DND-41 (cell line): ENCODE measurements at regions not wholly inside any gene's neighbourhood (a gene's known extent, or its start where the extent isn't known, plus 50 kb on each side); places are given as distances from the start of the nearest gene placed in this dataset.

Experiments
- ATAC-seq: fragments of 200-7000 bp; cut with Tn5 transposase; 3 replicates; pipeline ENCODE4 v1.9.1; 2021; ENCODE audit warnings: low read depth; ENCODE audit not compliant: insufficient read depth
- DNase-seq: peaks from one replicate; pipeline ENCODE4 v3.0.0-alpha.2; 2020
- H2AFZ ChIP-seq: 2 replicates; pipeline ENCODE4 v1.6.0; 2012; ENCODE audit warnings: low read depth, low read length
- H3K27ac ChIP-seq: 2 replicates; pipeline ENCODE4 v1.5.1; 2012; ENCODE audit warnings: low read length, inconsistent platforms
- H3K27me3 ChIP-seq: fragments of 200-600 bp; sonication (generic); 2 replicates; pipeline ENCODE4 v1.6.0; 2012; ENCODE audit warnings: low read length, mild to moderate bottlenecking, inconsistent platforms; ENCODE audit not compliant: insufficient read depth, poor library complexity
- H3K36me3 ChIP-seq: 2 replicates; pipeline ENCODE4 v1.5.1; 2012; ENCODE audit warnings: low read length, inconsistent platforms; ENCODE audit not compliant: insufficient read depth
- H3K4me1 ChIP-seq: 2 replicates; pipeline ENCODE4 v1.5.1; 2012; ENCODE audit warnings: mild to moderate bottlenecking, low read length; ENCODE audit not compliant: insufficient read depth
- H3K4me2 ChIP-seq: 2 replicates; pipeline ENCODE4 v1.6.0; 2012; ENCODE audit warnings: mild to moderate bottlenecking, moderate library complexity, low read length, inconsistent platforms; ENCODE audit not compliant: insufficient read depth
- H3K4me3 ChIP-seq, 2 experiments: fragments of 200-600 bp in 1 of 2; shearing (Covaris generic) in 1 of 2; 2 replicates each; pipeline ENCODE4 v1.5.1; 2012 to 2016; ENCODE audit warnings: inconsistent platforms in 2 of 2, low read length in 2 of 2, mild to moderate bottlenecking in 2 of 2, low read depth in 1 of 2, moderate library complexity in 1 of 2
- H3K79me2 ChIP-seq: 2 replicates; pipeline ENCODE4 v1.6.0; 2012; ENCODE audit warnings: low read length, inconsistent platforms; ENCODE audit not compliant: insufficient read depth
- H3K9ac ChIP-seq: 2 replicates; pipeline ENCODE4 v1.6.0; 2012; ENCODE audit warnings: low read depth, mild to moderate bottlenecking, inconsistent platforms, low read length, moderate library complexity
- H3K9me3 ChIP-seq: 2 replicates; pipeline ENCODE4 v1.5.1; 2012; ENCODE audit warnings: low read length, moderate library complexity, mild to moderate bottlenecking, inconsistent platforms; ENCODE audit not compliant: insufficient read depth, severe bottlenecking
- H4K20me1 ChIP-seq: 2 replicates; pipeline ENCODE4 v1.6.0; 2012; ENCODE audit warnings: low read length; ENCODE audit not compliant: insufficient read depth
- EZH2 ChIP-seq: IDR thresholded peaks from 3 replicates; pipeline ENCODE4 v1.6.1; 2012; ENCODE audit warnings: borderline replicate concordance, low read depth, mild to moderate bottlenecking, moderate library complexity, low read length, inconsistent platforms; ENCODE audit not compliant: severe bottlenecking
- TF ChIP-seq, protein P1 (sequence below): IDR thresholded peaks from 2 replicates; pipeline ENCODE4 v1.5.1; 2012; ENCODE audit warnings: borderline replicate concordance, low read length, moderate library complexity, mild to moderate bottlenecking; ENCODE audit not compliant: poor library complexity, severe bottlenecking; ENCODE audit errors: extremely low read depth

- DNase-seq (no peak), ATAC-seq (no peak)
- no peak for TF ChIP-seq EZH2
- TF ChIP-seq, protein P1, sequence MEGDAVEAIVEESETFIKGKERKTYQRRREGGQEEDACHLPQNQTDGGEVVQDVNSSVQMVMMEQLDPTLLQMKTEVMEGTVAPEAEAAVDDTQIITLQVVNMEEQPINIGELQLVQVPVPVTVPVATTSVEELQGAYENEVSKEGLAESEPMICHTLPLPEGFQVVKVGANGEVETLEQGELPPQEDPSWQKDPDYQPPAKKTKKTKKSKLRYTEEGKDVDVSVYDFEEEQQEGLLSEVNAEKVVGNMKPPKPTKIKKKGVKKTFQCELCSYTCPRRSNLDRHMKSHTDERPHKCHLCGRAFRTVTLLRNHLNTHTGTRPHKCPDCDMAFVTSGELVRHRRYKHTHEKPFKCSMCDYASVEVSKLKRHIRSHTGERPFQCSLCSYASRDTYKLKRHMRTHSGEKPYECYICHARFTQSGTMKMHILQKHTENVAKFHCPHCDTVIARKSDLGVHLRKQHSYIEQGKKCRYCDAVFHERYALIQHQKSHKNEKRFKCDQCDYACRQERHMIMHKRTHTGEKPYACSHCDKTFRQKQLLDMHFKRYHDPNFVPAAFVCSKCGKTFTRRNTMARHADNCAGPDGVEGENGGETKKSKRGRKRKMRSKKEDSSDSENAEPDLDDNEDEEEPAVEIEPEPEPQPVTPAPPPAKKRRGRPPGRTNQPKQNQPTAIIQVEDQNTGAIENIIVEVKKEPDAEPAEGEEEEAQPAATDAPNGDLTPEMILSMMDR, result no peak
- H3K36me3 ChIP-seq, result no peaks in the 10 kb centered on the region
- no peak overlapping the region for H3K9ac ChIP-seq
- H3K4me2 ChIP-seq, result no peak overlapping the region
- H3K4me1 ChIP-seq, result no peaks in the 10 kb centered on the region
- no peak overlapping the region for H3K27ac ChIP-seq
- H2AFZ ChIP-seq, result no peak overlapping the region
- no peak overlapping the region for H3K4me3 ChIP-seq
- no peaks in the 10 kb centered on the region for H3K79me2 ChIP-seq
- no peaks in the 10 kb centered on the region for H3K27me3 ChIP-seq
- H3K9me3 ChIP-seq, result no peaks in the 10 kb centered on the region
- no peaks in the 10 kb centered on the region for H4K20me1 ChIP-seq
Observed at GRCh38 chr2:67290451-67291290, 106.5 kb upstream of the ETAA1 start.

- no peaks in the 10 kb centered on the region for H3K36me3 ChIP-seq
- no peak overlapping the region for H3K4me2 ChIP-seq
- H3K4me1 ChIP-seq, result no peaks in the 10 kb centered on the region
- H3K4me3 ChIP-seq, result no peak overlapping the region
- no peaks in the 10 kb centered on the region for H3K27me3 ChIP-seq
- H3K79me2 ChIP-seq, result no peaks in the 10 kb centered on the region
- no peak overlapping the region for H3K9ac ChIP-seq
- no peak overlapping the region for H3K27ac ChIP-seq
- no peak for TF ChIP-seq EZH2
- TF ChIP-seq, protein P1, result no peak
- ATAC-seq, result no peak
- DNase-seq, result no peak
- H4K20me1 ChIP-seq, result no peaks in the 10 kb centered on the region
- H3K9me3 ChIP-seq, result no peaks in the 10 kb centered on the region
- H2AFZ ChIP-seq, result no peak overlapping the region
Observed at GRCh38 chr2:67294218-67294617, 102.9 kb upstream of the ETAA1 start.

DNA sequence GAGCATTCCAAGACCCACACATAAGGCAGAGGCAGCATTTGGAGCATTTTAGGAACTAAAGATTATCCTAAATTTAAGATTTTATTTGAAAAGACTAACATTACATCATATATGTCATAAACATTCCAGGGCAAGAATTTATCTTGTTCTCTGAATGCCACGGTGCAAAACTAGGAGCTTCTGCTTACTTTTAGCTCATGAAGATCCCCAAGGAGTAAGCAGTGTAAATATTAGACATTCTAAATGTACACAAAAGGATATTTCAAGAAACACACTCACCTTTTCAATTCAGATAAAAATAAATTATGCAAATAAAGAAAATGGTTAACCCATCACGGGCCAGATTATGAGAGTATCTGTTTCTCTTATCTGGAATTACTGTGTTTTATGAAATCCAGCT is 101.7 kb upstream of the ETAA1 start:
- Histone ChIP-seq H3K4me3 (no peak overlapping the region), H3K4me2 (no peak overlapping the region), H3K4me1 (no peaks in the 10 kb centered on the region), H3K36me3 (no peaks in the 10 kb centered on the region), H3K27me3 (no peaks in the 10 kb centered on the region), H2AFZ (no peak overlapping the region), H3K27ac (no peak overlapping the region), H3K9ac (no peak overlapping the region), H3K79me2 (no peaks in the 10 kb centered on the region), H3K9me3 (no peaks in the 10 kb centered on the region), H4K20me1 (no peaks in the 10 kb centered on the region)
- TF ChIP-seq EZH2, result no peak
- TF ChIP-seq, protein P1, result no peak
- no peak for DNase-seq
- no peak for ATAC-seq
